LNCAP (cell line): ENCODE measurements at regions not wholly inside any gene's neighbourhood (a gene's known extent, or its start where the extent isn't known, plus 50 kb on each side); places are given as distances from the start of the nearest gene placed in this dataset.

Source experiments
- TF ChIP-seq, protein P1 (sequence below): fragments of 450-650 bp; IDR thresholded peaks from 2 replicates; pipeline ENCODE4 v1.5.1; 2017; ENCODE audit warnings: mild to moderate bottlenecking

DNA sequence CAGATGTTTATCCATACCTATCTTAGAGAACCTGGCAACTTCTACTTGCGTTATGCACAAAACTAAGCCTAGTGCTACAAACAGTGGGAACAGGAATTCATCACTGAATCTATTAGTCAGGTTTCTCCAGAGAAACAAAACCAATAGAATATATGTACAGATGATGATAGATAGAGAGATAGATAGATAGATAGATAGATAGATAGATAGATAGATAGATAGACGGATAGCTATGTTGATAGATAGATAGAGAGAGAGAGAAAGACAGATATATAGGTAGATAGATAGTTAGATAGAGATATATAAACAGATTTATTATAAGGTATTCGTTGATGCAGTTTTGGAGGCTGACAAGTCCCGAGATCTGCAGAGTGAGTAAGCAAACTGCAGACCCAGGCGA lies 495.6 kb downstream of the TMEM114 start:
- TF ChIP-seq, protein P1, sequence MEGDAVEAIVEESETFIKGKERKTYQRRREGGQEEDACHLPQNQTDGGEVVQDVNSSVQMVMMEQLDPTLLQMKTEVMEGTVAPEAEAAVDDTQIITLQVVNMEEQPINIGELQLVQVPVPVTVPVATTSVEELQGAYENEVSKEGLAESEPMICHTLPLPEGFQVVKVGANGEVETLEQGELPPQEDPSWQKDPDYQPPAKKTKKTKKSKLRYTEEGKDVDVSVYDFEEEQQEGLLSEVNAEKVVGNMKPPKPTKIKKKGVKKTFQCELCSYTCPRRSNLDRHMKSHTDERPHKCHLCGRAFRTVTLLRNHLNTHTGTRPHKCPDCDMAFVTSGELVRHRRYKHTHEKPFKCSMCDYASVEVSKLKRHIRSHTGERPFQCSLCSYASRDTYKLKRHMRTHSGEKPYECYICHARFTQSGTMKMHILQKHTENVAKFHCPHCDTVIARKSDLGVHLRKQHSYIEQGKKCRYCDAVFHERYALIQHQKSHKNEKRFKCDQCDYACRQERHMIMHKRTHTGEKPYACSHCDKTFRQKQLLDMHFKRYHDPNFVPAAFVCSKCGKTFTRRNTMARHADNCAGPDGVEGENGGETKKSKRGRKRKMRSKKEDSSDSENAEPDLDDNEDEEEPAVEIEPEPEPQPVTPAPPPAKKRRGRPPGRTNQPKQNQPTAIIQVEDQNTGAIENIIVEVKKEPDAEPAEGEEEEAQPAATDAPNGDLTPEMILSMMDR, result no peak

DNA sequence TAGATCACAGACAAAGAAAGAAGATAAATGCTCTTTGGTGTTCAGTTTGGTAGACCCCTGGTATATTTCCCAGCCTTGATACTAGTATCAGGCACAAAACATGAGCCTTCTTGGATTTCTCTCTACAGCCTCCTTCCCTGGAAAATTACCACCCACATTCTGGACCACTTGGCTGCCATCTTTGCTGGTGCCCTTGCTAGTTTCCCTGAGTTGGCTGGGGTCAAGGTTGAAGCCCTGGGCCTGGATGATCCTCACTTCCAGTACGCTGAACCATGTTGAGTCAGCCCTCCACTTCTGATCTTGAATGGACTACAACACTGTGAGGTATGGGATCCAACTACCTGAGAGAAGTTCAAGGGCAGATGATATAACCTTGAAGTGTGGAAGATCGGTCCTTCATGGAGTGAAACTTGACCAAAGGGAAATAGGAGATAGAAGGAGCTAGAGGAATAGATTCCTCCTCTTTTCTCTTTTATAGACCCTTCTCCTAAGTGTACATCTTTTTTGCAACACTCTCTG lies 501.4 kb downstream of the TMEM114 start:
- TF ChIP-seq, protein P1, result no peak

DNA sequence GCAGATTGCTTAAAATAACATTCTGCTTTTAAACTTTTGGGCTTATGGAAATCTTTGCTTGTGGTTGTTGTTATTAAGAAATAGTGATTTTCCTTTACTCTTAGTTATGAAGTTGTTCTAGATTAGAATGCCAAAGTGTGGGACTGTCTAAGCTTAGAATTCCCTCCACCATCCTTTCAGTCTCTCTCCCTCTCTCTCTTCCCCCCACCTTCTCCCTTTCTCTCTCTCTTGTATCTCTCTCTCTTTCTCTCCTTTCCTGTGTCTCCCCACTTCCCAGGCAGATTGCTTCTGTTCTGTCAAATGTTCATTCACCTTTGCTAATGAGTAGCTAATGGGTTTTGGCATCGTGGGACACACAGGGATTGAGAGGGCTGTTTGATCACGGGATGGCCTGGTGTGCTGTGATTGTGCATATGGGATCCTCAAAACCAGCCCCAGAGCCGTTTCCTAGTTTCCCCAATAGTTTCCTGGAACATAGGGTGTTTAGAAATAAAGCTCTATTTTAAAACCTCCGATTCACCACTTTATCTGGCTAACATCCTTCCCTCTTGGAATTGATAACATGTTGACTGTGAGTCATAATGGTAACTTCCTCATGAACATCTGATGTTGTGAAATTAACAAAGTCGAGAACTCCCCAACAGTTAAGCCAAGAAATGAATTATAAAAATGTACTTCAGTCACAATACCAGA lies 502.6 kb downstream of the TMEM114 start:
- TF ChIP-seq, protein P1, result no peak

DNA sequence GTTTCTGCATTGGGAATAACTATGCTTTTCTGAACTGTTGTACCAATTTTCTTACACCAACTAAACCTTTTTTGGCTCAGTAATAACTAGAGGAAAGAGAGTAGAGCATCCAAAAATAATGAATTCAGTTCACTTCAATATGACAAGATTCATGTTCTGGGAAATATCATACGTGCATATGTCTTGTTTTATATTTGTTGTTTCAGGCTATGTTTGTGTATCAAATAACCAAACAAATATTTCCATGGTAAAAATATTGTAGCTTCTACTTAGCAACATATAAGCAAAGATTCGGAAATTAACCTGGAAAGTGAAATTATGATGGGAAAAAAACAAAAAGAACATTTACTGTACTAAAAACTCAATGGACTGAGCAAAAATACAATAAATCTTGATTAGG lies 503.2 kb downstream of the TMEM114 start:
- TF ChIP-seq, protein P1, result no peak

DNA sequence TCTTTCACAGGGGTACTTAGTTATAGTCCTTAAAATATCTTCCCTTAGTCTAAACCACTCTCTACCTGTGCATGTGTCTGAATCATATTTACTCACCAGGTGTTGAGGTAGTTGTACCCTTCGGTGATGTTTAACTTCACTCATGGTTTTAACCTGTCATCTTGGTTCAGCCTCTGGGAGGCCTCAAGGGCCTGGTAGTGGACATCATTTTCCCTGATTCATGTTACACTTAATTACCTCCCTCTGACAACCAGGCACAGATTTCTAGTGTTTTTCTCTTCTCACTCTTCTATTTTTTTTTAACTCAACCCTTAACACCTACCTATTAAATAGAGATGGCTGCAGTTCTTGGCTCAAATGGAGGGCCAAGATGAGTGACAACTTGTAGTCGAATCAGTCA lies 505.4 kb downstream of the TMEM114 start:
- TF ChIP-seq, protein P1, result no peak

DNA sequence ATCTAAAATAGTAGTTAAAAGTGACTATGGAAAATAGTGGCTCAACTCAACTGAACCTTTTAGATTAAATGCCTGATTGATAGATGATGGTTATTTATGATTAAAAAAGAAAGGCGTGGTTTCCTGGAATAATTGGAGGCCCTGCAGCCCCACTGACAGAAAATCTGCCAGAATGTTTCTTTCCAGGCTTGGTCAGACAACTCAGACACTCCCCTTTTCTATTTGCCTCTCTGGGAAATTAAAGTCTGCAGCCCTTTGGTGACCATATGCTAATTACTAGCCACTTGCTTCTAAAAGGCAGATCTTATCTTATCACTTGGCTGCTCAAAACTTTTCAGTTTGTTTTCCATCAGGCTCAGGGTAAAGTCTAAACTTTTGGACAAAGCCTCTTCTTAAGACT lies 506.0 kb downstream of the TMEM114 start:
- TF ChIP-seq, protein P1, result no peak

DNA sequence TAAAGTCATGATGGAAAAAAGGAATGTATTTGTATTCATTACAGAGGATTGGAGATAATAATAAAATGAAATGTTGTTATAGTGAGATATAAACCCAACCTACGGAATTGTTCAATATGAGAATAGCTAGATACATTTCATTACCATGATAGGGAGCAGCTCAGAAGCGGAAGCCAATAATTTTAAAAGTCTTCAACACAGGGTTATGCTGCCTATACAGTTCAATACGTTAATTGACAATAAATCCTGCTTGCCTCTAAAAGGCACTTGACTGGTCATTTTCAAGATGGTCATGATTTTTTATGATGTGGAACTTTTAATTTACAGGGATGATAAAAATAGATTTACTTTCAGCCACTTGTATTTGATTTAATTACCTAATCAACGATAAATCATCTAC lies 506.8 kb downstream of the TMEM114 start:
- TF ChIP-seq, protein P1, result no peak

DNA sequence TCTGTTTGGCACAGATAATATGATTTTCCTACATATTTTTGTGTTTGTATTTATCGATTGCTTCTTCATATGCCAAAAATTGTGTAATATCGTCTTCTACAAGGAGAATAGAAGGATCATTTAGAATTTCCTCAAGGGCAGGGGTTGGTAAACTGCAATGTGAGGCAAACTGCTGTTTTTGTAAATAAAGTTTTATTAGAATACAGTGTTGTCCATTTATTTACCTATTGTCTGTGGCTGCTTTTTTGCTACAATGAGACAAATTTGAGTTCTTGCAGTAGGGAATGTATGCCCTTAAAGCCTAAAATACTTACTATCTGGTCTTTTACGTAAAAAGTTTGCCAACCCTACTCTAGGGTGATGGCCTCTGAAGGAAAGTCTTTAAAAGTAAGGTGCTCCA lies 509.5 kb downstream of the TMEM114 start:
- TF ChIP-seq, protein P1, result no peak
